HG03064 (cell line): ENCODE measurements at regions not wholly inside any gene's neighbourhood (a gene's known extent, or its start where the extent isn't known, plus 50 kb on each side); places are given as distances from the start of the nearest gene placed in this dataset.

Source experiments
- ATAC-seq: cut with Tn5 transposase; IDR thresholded peaks from one replicate; pipeline ENCODE4 v1.9.1; 2021; ENCODE audit warnings: low read depth; ENCODE audit not compliant: unreplicated experiment

DNA sequence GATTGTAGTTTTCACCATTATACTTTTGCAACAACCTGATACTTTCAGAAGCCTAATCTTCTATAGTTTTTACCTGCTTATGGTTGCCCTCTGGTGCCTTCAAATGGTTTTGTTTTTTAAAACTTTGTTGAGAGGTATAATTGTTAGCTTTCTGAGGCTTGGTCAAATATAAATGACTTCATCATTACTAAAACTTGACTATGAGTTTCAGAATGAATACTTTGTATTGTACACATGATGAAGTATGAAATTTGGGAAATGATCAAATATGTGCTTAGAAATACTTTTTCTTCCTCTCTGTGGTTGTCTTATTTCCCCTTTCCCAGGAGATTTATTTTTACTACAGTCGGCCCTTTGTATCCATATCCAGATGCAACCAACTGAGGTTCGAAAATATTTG, 151.8 kb upstream of the B3GALT2 start:
- no peak for ATAC-seq

DNA sequence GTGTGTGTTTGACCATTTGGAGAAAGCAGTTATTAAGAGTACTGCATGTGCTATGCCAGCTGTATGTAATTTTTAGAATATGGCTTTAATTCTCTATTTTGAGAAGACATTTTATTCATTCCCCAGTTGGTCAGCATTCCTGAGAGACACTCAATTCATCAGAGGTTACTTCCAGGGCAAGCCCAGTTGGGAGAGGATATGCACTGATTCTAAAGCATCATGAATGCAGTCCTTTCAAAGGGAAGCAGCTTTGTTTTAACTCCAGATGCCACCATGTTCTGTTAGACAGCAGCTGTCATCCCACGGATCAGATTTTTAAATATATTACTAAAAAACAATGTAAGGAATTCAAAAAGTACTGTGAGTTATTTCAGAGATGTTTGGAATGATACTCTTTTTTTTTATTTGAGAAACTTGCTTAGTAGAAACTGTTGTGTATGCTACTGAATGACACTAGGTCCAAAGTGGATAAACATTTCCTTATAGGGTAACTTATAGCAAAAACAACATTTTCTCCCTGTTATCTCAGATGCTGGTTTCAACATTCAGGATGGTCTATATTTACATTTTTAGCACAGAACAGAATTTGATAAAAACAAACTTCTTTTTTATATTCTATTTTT, 149.5 kb upstream of the B3GALT2 start:
- ATAC-seq, result no peak

DNA sequence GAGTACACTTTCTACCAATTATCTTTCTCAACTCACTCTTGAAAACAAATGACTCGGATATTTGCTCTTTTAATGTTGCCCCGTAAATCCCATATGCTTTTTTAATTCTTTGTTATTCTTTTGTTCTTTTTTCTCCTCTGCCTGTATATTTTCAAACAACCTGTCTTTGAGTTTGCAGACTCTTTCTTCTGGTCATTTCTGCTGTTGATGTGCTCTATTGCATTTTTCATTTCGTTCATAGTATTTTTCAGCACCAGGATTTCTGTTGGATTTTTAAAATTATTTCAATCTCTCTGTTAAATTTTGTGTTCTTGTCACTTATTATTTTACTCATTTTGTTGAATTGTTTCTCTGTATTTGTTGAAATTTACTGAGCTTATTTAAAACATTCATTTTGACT, 146.8 kb upstream of the B3GALT2 start:
- ATAC-seq, result no peak

DNA sequence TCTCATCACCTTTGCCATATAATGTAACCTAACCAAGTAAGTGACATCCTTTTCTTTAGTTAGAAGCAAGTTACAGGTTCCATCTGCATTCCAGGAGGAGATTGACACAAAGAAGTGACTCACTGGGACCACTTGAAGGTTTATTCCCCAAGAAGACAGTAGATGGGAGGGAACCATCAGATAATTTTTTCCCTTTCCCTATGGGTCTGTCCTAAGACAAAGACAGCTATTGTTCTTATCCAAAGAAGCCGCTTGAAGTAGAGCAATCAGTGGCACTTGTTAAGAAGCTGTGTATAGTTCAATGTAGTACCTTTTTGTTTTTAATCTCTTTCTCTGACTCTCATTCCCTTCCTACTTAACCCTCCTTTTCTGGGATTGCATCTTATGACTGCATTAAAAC, 139.9 kb upstream of the B3GALT2 start:
- no peak for ATAC-seq

DNA sequence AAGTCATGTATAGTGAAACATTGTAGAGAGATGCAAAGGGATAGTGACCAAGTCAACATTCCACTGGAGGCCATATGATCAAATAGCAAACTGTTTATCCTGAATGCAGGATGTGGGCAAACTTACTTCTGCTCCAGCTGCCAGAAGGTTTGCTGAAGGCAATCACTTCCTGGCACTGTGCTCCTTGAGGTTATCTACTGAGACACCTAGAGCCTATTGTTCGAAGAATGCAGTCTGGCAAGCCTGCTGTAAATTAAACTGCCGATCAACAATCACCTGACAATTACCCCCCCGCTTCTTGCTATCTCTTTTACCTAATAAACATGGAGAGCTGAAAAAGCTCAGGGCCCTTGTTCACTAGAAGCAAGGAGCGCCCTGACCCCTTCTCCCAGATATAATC, 139.4 kb upstream of the B3GALT2 start:
- ATAC-seq, result no peak

DNA sequence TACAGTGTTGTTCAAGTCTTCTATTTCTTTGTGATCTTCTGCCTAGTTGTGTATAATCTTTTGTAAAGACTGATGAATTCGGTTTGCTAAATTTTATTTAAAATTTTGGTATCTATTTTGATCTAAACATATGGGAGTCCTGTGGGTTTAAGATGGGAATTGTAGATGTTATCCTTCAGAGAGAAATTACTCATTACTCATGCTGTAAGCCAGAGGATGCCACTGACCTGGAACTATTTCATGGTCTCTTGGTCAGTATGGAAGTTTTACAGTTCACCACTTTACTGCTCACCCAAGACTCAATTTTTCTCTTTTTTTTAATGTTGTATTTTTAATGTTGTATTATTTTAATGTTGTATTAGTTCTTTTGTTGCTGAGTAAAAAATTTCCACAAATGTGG, 138.6 kb upstream of the B3GALT2 start:
- ATAC-seq, result no peak

DNA sequence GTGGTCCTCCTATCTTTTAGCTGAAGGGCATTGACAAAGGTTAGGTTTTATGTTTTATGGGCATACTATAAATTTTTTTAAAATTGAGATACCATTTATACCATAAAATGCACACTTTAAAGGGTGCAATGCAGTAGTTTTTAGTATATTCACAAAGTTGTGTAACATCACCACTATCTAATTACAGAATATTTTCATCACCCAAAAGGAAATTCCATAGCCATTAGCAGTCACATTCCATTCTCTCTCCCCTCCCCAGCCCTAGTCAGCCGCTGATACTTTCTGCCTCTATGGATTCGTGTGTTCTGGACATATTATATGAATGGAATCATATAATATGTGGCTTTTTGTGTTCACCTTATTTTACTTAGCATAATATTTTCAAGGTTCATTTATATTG, 135.8 kb upstream of the B3GALT2 start:
- no peak for ATAC-seq

DNA sequence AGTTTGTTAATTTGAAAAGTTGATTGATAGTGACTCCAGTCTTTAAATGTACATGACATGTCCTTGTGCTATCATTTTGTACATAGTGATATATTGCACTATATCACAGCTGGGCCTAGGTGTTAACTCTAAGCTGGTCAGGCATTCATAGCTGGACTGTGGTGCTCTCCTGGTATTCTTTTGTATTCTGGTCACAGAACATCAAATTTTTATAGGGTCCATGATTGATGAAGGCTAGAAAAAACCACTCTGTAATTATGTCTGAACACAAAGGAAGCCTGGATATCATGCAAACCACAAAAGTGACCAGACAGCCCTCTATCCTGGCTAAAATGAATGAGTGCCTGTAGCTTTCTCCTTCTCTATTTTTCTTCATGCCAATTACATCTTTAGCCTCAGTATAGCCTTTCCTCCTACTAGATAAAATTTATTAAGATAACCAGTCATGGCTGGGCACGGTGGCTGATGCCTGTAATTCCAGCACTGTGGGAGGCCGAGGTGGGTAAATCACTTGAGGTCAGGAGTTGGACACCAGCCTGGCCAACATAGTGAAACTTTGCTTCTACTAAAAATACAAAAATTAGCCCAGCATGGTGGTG, 134.9 kb upstream of the B3GALT2 start:
- ATAC-seq, result no peak

DNA sequence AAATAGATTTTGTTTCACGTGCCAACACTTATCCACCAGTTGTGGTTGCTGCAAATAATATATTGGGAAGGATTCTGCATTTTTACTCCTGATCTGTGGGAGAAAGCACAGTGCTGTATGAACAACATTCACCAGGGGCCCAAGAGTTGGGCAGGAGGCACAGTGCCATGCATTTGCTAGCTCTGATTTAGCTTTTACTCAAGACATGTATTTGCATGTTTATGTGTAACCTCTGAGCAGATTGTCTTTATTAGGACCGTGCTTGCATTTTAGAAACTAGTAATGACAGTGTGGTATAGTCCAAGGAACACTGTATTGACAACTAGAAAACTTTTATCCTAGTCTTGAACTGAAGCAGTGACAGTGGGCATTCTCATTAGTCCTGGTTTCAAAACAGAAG, 133.9 kb upstream of the B3GALT2 start:
- ATAC-seq, result no peak

DNA sequence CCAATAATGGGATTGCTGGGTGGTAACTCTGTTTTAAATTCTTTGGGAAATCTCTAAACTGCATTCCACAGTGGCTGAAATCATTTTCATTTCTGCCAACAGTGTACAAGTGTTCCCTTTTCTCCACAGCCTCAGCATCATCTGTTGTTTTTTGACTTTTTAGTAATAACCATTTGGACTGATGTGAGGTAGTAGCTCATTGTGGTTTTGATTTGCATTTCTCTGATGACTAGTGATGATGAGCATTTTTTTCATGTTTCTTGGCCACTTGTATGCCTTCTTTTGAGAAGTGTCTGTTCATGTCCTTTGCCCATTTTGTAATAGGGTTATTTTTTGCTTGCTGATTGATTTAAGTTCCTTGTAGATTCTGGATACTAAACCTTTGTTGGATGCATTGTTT, 131.9 kb upstream of the B3GALT2 start:
- ATAC-seq, result no peak

DNA sequence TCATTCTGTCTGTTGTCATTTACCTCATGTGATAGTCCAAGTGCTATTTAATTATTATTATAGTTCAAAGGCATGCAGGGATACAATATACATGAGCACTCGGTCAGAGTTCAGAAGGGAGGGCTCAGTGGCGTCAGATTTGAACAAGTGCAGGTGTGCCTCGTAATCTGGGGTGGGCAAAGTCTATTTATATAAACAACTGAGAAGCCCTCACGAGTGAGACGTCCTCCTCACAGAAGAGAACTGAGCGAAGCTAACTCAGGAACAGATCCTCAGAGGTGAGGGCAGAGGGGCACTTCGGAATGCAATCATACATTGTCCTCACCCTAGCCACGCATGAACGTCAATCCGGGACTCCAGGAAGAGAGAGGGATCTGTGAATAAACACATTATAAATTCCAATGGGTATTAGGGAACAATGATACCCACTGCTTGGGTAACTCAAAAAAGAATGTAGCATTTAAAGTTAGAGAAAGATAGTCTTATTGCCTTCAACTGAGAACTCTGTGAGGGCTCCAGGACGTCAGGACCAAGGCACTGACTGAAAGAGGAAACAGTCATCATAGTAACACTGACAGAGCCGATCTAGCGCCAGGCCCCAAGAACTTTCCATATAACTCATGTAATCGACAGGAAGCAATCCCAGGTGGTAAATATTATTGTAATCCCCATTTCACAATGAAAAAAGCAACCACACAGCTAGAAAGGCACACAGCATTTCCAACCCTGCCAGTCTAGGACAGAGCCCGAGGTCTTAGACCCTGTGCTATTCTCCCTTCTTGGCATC, 127.1 kb upstream of the B3GALT2 start:
- no peak for ATAC-seq

DNA sequence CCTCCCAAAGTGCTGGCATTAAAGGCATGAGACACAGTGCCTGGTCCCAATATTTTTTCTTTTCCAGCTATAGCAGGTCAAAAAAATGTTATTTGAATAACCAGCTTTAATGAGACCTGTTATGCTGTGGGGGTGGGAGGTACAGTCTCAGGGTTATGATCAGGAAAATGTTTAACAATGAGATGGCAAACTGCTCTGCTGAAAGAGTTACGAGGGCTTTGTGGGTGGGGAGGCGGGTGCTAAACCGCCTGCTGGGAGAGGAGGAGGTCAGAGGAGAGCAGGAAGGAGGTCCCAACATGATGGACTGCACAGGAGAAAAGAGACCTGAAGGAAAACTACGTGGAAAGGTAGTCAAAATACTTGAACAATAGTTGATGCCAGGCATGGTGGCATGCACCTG, 126.0 kb upstream of the B3GALT2 start:
- no peak for ATAC-seq

DNA sequence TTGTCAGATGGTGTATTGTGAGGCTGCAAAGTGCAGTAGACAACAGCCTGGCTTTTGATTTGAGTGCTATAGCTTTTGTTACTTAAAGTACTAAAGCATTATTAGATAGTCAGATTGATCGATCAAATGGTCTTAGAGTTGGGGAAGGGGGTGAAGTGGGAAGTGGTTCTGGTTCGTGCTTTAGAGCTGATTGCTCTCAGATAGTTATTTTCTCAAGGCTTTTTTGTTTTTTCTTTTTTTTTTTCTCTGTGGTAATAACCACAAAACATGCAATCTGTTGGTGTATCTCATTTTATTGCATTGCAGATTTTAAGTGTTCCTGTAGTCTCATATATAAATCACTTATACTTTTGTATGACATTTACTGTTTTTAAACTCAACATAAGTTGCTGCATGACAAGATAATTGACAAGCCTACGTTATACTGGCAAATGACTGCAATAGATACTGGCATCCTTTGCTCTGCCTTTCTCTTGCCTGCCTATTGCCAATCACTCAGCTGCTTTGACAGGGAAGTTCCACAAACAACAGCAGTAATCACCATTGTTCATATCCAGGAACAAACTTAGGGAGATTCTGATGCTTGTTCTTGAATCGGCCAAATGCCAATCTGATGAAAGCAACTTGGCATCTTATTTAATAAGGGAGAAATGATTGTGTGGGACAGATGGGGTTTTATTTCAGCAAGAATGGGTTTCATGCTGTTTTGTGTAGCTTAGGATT, 125.0 kb upstream of the B3GALT2 start:
- no peak for ATAC-seq

DNA sequence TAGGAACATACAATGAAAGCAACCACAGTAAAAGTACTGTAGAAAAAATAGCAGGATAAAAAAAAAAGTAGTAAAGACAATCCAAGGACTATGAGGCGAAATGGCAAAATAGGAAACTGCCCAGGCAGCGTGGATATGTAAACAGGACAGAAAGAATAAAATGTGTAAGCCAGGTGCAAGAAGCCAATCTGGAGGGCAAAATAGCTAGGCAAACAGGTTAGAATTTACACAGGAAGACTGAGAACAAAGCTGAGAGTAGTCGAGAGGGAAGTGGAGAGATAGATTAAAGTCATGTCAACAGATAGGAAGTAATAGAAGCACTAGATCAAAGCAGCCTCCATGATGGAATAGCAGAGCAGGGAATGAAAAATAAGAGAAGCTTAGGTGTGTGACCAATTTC, 124.2 kb upstream of the B3GALT2 start:
- ATAC-seq, result no peak

DNA sequence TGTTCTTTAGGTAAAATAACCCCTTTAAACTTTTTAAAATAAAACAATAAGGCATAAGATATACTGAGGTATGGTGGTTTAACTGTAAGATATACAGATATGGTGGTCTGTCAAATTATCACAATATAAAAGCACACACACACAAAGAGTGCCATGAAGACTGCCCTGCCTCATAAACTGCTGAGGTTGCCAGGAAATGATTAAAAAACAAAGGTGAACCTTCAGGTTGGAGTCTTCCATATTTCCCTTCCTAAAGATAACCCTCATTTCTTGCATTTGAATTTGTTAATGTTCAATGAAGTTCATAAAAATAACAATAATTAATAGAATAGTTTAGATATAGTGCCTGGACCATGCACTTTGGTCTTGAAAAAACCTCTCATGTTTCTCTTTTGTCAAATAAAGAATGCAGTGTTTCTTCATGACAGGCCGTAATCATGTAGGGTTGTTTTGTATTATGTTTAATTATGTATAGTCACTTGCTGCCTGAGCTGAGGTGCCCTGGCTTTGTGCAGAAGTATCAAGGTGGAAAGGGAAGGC, 123.6 kb upstream of the B3GALT2 start:
- ATAC-seq, result no peak

DNA sequence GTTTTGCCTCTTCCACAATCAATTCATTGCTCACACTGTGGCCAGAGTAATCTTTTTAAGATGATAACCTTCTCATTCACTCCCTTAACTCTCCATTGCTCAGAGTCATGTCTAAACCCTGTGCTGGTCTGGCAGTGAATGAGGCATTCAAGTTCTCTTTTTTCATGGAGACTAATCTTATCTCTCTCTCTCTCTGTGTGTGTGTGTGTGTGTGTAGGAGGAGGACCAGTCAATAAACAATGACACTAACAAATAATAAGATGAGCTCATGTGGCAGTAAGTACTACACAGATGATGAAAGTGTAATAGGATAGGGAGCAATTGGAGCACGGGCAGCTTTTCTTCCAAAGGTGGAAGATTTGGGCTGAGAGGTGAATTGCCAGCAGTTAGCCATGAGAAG, 122.0 kb upstream of the B3GALT2 start:
- ATAC-seq, result no peak

DNA sequence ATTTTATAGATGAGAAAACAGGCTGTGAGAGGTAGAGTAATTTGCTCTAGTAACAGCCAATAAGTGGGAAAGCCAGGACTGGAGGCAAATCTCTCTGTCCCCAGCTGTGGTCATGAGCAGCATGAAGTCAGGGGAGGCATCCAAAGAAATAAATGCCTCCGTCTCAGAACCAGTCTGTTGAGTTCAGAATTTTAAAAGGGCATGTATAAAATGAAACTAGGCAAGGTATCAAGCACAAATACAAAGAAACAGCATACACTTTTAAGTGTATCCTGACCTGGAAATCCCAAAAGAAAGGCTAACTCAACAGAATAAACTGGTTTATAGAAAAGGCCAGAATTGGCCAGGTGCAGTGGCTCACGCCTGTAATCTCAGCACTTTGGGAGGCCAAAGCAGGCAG, 120.0 kb upstream of the B3GALT2 start:
- ATAC-seq, result no peak
